DND-41 (cell line): ENCODE measurements at regions not wholly inside any gene's neighbourhood (a gene's known extent, or its start where the extent isn't known, plus 50 kb on each side); places are given as distances from the start of the nearest gene placed in this dataset.

Experiments
- CTCF ChIP-seq: IDR thresholded peaks from 2 replicates; pipeline ENCODE4 v1.5.1; 2012; ENCODE audit warnings: borderline replicate concordance, low read length, moderate library complexity, mild to moderate bottlenecking; ENCODE audit not compliant: poor library complexity, severe bottlenecking; ENCODE audit errors: extremely low read depth
- EZH2 ChIP-seq: IDR thresholded peaks from 3 replicates; pipeline ENCODE4 v1.6.1; 2012; ENCODE audit warnings: borderline replicate concordance, low read depth, mild to moderate bottlenecking, moderate library complexity, low read length, inconsistent platforms; ENCODE audit not compliant: severe bottlenecking

- no peak for TF ChIP-seq CTCF
- TF ChIP-seq EZH2: no peak
These were observed 549.9 kb upstream of the ACVR2A start for GRCh38 chr2:147294825-147295392.
